ENCODE measurements at regions not wholly inside any gene's neighbourhood (a gene's known extent, or its start where the extent isn't known, plus 50 kb on each side); places are given as distances from the start of the nearest gene placed in this dataset.

DNA sequence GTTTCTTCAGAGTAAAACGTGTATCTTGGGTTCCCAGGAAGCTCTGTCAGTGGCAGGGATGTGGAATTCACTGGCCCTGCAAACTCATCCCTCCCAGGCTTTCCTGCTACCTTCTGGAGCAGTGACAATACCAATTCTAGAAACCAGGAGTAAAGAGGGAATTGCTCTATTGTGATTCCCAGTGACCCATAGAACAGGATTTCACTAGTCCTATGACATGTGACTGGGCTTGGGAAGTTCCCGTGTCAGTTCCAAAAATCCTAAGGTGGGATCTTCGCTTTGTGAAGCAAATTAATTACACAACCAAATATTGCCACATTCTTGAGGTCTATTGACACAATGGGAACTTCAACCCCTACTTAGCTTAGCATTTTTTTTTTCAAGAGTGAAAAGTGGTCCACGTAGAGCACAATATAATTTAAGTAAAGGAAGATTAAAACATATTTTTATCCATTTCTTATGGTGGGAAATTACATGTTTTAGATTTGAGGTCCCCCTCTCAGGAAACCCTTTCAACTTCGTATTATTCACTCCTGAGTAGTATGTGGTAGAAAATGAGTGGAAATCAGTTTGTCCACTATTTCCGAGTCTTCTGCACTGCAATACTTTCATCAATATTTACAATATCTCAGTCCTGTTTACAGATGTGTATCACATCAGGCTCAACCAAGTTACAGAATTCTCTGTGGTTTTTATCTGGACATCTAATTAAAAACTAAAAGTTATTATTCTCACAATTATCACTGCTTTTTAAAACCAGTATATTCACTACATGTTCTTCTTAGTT is 88.9 kb upstream of the SOX5 start (continued):
- TF ChIP-seq, protein P1, sequence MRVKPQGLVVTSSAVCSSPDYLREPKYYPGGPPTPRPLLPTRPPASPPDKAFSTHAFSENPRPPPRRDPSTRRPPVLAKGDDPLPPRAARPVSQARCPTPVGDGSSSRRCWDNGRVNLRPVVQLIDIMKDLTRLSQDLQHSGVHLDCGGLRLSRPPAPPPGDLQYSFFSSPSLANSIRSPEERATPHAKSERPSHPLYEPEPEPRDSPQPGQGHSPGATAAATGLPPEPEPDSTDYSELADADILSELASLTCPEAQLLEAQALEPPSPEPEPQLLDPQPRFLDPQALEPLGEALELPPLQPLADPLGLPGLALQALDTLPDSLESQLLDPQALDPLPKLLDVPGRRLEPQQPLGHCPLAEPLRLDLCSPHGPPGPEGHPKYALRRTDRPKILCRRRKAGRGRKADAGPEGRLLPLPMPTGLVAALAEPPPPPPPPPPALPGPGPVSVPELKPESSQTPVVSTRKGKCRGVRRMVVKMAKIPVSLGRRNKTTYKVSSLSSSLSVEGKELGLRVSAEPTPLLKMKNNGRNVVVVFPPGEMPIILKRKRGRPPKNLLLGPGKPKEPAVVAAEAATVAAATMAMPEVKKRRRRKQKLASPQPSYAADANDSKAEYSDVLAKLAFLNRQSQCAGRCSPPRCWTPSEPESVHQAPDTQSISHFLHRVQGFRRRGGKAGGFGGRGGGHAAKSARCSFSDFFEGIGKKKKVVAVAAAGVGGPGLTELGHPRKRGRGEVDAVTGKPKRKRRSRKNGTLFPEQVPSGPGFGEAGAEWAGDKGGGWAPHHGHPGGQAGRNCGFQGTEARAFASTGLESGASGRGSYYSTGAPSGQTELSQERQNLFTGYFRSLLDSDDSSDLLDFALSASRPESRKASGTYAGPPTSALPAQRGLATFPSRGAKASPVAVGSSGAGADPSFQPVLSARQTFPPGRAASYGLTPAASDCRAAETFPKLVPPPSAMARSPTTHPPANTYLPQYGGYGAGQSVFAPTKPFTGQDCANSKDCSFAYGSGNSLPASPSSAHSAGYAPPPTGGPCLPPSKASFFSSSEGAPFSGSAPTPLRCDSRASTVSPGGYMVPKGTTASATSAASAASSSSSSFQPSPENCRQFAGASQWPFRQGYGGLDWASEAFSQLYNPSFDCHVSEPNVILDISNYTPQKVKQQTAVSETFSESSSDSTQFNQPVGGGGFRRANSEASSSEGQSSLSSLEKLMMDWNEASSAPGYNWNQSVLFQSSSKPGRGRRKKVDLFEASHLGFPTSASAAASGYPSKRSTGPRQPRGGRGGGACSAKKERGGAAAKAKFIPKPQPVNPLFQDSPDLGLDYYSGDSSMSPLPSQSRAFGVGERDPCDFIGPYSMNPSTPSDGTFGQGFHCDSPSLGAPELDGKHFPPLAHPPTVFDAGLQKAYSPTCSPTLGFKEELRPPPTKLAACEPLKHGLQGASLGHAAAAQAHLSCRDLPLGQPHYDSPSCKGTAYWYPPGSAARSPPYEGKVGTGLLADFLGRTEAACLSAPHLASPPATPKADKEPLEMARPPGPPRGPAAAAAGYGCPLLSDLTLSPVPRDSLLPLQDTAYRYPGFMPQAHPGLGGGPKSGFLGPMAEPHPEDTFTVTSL (CRISPR knock-in tag; IDR thresholded peaks at IDR 0.05; ENCODE audit: borderline replicate concordance), result peak; percentile 74; the same call in 1 of the 2 replicates
- TF ChIP-seq LCORL (IDR thresholded peaks at IDR 0.05) (peak; percentile 86), LCORL (CRISPR knock-in tag; IDR thresholded peaks at IDR 0.05) (peak; percentile 91), MAZ (IDR thresholded peaks at IDR 0.05; ENCODE audit: borderline replicate concordance, low read depth, low read length) (no peak), MAZ (CRISPR knock-in tag; IDR thresholded peaks at IDR 0.05; ENCODE audit: low read depth) (no peak), ELF3 (CRISPR knock-in tag; IDR thresholded peaks at IDR 0.05) (peak; percentile 47; the same call in 1 of the 2 replicates), ARID5B (CRISPR knock-in tag; IDR thresholded peaks at IDR 0.05) (peak; percentile 94), MEIS2 (CRISPR knock-in tag; IDR thresholded peaks at IDR 0.05) (peak; percentile 56; the same call in 1 of the 2 replicates), TBX2 (CRISPR knock-in tag; IDR thresholded peaks at IDR 0.05; ENCODE audit: borderline replicate concordance) (peak; percentile 92), NR2F1 (CRISPR knock-in tag; IDR thresholded peaks at IDR 0.05) (peak; percentile 52 to 55; a peak in 2 of 4 replicates), TAF1 (CRISPR knock-in tag; IDR thresholded peaks at IDR 0.05) (peak; percentile 71; the same call in 1 of the 2 replicates), RXRB (CRISPR knock-in tag; IDR thresholded peaks at IDR 0.05; ENCODE audit: borderline replicate concordance) (0 out of 2 replicates have a peak, but pooled peaks have one; percentile 35), ZNF891 (CRISPR knock-in tag; IDR thresholded peaks at IDR 0.05) (no peak)
- TF ChIP-seq, protein P2, sequence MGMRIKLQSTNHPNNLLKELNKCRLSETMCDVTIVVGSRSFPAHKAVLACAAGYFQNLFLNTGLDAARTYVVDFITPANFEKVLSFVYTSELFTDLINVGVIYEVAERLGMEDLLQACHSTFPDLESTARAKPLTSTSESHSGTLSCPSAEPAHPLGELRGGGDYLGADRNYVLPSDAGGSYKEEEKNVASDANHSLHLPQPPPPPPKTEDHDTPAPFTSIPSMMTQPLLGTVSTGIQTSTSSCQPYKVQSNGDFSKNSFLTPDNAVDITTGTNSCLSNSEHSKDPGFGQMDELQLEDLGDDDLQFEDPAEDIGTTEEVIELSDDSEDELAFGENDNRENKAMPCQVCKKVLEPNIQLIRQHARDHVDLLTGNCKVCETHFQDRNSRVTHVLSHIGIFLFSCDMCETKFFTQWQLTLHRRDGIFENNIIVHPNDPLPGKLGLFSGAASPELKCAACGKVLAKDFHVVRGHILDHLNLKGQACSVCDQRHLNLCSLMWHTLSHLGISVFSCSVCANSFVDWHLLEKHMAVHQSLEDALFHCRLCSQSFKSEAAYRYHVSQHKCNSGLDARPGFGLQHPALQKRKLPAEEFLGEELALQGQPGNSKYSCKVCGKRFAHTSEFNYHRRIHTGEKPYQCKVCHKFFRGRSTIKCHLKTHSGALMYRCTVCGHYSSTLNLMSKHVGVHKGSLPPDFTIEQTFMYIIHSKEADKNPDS (CRISPR knock-in tag; IDR thresholded peaks at IDR 0.05), result 0 out of 2 replicates have a peak, but pooled peaks have one; percentile 46

Measured in HepG2 (cell line).